IPS DF 4.7 (cell line): ENCODE measurements at regions not wholly inside any gene's neighbourhood (a gene's known extent, or its start where the extent isn't known, plus 50 kb on each side); places are given as distances from the start of the nearest gene placed in this dataset.
A peak's percentile ranks its signal among the peaks of the same experiment; 100 is the strongest.

Source experiments
- DNase-seq: peaks from one replicate; pipeline ENCODE4 v3.0.0-alpha.2; 2013; ENCODE audit warnings: low spot score; ENCODE audit errors: extremely low read depth

GRCh38 chr12:132439333-132439904, 50.5 kb upstream of the FBRSL1 start:
- no peak for DNase-seq

- DNase-seq: no peak
Observed at GRCh38 chr12:132438726-132439125, 51.2 kb upstream of the FBRSL1 start.

- no peak for DNase-seq
Observed at GRCh38 chr12:132437943-132438700, 51.8 kb upstream of the FBRSL1 start.

GRCh38 chr12:132437252-132437932, 52.6 kb upstream of the FBRSL1 start:
- DNase-seq: peak; percentile 66

- no peak for DNase-seq
Observed at GRCh38 chr12:132436791-132437251, 53.1 kb upstream of the FBRSL1 start.

GRCh38 chr12:132435486-132436187, 54.3 kb upstream of the FBRSL1 start:
- DNase-seq: no peak

GRCh38 chr12:132433641-132434395, 56.1 kb upstream of the FBRSL1 start:
- DNase-seq: no peak

GRCh38 chr12:132432721-132433577, 57.0 kb upstream of the FBRSL1 start:
- no peak for DNase-seq

GRCh38 chr12:132432126-132432705, 57.7 kb upstream of the FBRSL1 start:
- DNase-seq: no peak

GRCh38 chr12:132430838-132431774, 58.8 kb upstream of the FBRSL1 start:
- DNase-seq: no peak

GRCh38 chr12:132429946-132430643, 59.9 kb upstream of the FBRSL1 start:
- no peak for DNase-seq

GRCh38 chr12:132429602-132429945, 60.4 kb upstream of the FBRSL1 start:
- DNase-seq: no peak

- DNase-seq: no peak
Observed at GRCh38 chr12:132428936-132429601, 60.9 kb upstream of the FBRSL1 start.

GRCh38 chr12:132427999-132428935, 61.7 kb upstream of the FBRSL1 start:
- DNase-seq: no peak

- no peak for DNase-seq
Observed at GRCh38 chr12:132427174-132427768, 62.7 kb upstream of the FBRSL1 start.
